PFSK-1 (cell line): ENCODE measurements at regions not wholly inside any gene's neighbourhood (a gene's known extent, or its start where the extent isn't known, plus 50 kb on each side); places are given as distances from the start of the nearest gene placed in this dataset.

Source experiments
- FOXP2 ChIP-seq: optimal IDR thresholded peaks from 2 replicates; pipeline ENCODE3; 2011; ENCODE audit warnings: borderline replicate concordance, control low read depth, inconsistent platforms; ENCODE audit not compliant: insufficient read depth; ENCODE audit errors: extremely low read length, extremely low read depth
- POLR2AphosphoS5 ChIP-seq: IDR thresholded peaks from 2 replicates; pipeline ENCODE4 v1.6.1; 2012; ENCODE audit warnings: low read depth, mild to moderate bottlenecking, control low read depth, low read length, moderate library complexity
- REST ChIP-seq, 2 experiments: IDR thresholded peaks; 2 replicates each; pipeline versions ENCODE4 v1.6.1 to v1.8.0; 2011 to 2012; ENCODE audit warnings: low read depth in 2 of 2, low read length in 2 of 2, control low read depth in 1 of 2, inconsistent platforms in 1 of 2, mild to moderate bottlenecking in 1 of 2, moderate library complexity in 1 of 2; ENCODE audit not compliant: insufficient read depth in 1 of 2
- SIN3A ChIP-seq: IDR thresholded peaks from 2 replicates; pipeline ENCODE4 v1.6.1; 2012; ENCODE audit warnings: mild to moderate bottlenecking, low read length, moderate library complexity, borderline replicate concordance; ENCODE audit not compliant: insufficient read depth
- TAF1 ChIP-seq: IDR thresholded peaks from 2 replicates; pipeline ENCODE4 v1.6.1; 2012; ENCODE audit warnings: low read length, control low read depth, borderline replicate concordance; ENCODE audit not compliant: insufficient read depth

- TF ChIP-seq POLR2AphosphoS5 (no peak), FOXP2 (no peak), REST (IDR thresholded peaks at IDR 0.05; ENCODE audit: insufficient read depth in 1 of 2, low read depth in 2 of 2, low read length in 2 of 2) (no peak), SIN3A (no peak), TAF1 (no peak)
Measured at GRCh38 chr13:50303963-50304721, 288.9 kb downstream of the KCNRG start.

- TF ChIP-seq SIN3A, result no peak
- no peak for TF ChIP-seq REST (IDR thresholded peaks at IDR 0.05; ENCODE audit: insufficient read depth in 1 of 2, low read depth in 2 of 2, low read length in 2 of 2)
- no peak for TF ChIP-seq TAF1
- no peak for TF ChIP-seq FOXP2
- no peak for TF ChIP-seq POLR2AphosphoS5
Measured at GRCh38 chr13:50306156-50306555, 290.9 kb downstream of the KCNRG start.

GRCh38 chr13:50309318-50309717, 294.1 kb downstream of the KCNRG start:
- TF ChIP-seq TAF1 (no peak), POLR2AphosphoS5 (no peak), SIN3A (no peak), REST (IDR thresholded peaks at IDR 0.05; ENCODE audit: insufficient read depth in 1 of 2, low read depth in 2 of 2, low read length in 2 of 2) (no peak), FOXP2 (no peak)

GRCh38 chr13:50309882-50310594, 294.8 kb downstream of the KCNRG start:
- TF ChIP-seq REST (IDR thresholded peaks at IDR 0.05; ENCODE audit: insufficient read depth in 1 of 2, low read depth in 2 of 2, low read length in 2 of 2), result no peak
- TF ChIP-seq POLR2AphosphoS5, result no peak
- no peak for TF ChIP-seq SIN3A
- no peak for TF ChIP-seq TAF1
- no peak for TF ChIP-seq FOXP2
